A673 (cell line): ENCODE measurements at regions not wholly inside any gene's neighbourhood (a gene's known extent, or its start where the extent isn't known, plus 50 kb on each side); places are given as distances from the start of the nearest gene placed in this dataset.

Source experiments
- EZH2 ChIP-seq: fragments of 200-600 bp; sonication (generic); IDR thresholded peaks from 2 replicates; pipeline ENCODE4 v1.6.1; 2017; ENCODE audit warnings: borderline replicate concordance, low read depth, mild to moderate bottlenecking, mixed read lengths, antibody characterized with exemption, low read length; ENCODE audit not compliant: poor library complexity, severe bottlenecking
- TF ChIP-seq, protein P1 (sequence below): fragments of 300-800, 200-600 bp; sonication (generic); conservative IDR thresholded peaks from 2 replicates; pipeline ENCODE4 v1.5.1; 2017; ENCODE audit warnings: low read depth, mild to moderate bottlenecking, antibody characterized with exemption, low read length, moderate library complexity, mixed read lengths

DNA sequence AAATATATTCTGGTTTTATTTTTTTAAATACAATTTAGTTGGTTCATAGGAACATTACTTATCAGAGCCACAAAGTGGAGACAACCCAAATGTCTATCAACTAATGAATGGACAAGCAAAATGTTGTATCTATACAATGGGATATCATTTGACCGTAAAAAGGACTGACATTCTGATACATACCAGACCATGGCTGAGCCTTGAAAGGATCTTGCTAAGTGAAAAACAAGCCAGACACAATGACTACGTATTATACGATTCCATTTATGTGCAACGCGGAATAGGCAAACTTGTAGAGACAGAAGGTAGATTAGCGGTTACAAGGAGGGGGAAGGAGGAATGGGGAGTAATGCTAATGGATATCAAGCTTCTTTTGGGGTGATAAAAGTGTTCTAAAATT lies 621.6 kb downstream of the BNC2 start:
- TF ChIP-seq, protein P1, sequence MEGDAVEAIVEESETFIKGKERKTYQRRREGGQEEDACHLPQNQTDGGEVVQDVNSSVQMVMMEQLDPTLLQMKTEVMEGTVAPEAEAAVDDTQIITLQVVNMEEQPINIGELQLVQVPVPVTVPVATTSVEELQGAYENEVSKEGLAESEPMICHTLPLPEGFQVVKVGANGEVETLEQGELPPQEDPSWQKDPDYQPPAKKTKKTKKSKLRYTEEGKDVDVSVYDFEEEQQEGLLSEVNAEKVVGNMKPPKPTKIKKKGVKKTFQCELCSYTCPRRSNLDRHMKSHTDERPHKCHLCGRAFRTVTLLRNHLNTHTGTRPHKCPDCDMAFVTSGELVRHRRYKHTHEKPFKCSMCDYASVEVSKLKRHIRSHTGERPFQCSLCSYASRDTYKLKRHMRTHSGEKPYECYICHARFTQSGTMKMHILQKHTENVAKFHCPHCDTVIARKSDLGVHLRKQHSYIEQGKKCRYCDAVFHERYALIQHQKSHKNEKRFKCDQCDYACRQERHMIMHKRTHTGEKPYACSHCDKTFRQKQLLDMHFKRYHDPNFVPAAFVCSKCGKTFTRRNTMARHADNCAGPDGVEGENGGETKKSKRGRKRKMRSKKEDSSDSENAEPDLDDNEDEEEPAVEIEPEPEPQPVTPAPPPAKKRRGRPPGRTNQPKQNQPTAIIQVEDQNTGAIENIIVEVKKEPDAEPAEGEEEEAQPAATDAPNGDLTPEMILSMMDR = no peak
- TF ChIP-seq EZH2 = no peak
